ENCODE measurements at regions not wholly inside any gene's neighbourhood (a gene's known extent, or its start where the extent isn't known, plus 50 kb on each side); places are given as distances from the start of the nearest gene placed in this dataset.

- WGBS, 2 donors = 70 to 78% methylated on average over 7 of the region's 7 CpGs
- H3K4me3 ChIP-seq (ENCODE audit: low read depth, poor library complexity, severe bottlenecking) = no peak overlapping the region
- intact Hi-C loops (cut with DNase I; ENCODE audit: low total_unique reads) = no loop called here
- no peak for DNase-seq (ENCODE audit: low spot score in 2 of 2)
- no peak for TF ChIP-seq POLR2A (IDR thresholded peaks at IDR 0.05)
- TF ChIP-seq CTCF (IDR thresholded peaks at IDR 0.05) = no peak
These were observed 54.1 kb upstream of the ZBED5 start for GRCh38 chr11:10911907-10912306.

DNA sequence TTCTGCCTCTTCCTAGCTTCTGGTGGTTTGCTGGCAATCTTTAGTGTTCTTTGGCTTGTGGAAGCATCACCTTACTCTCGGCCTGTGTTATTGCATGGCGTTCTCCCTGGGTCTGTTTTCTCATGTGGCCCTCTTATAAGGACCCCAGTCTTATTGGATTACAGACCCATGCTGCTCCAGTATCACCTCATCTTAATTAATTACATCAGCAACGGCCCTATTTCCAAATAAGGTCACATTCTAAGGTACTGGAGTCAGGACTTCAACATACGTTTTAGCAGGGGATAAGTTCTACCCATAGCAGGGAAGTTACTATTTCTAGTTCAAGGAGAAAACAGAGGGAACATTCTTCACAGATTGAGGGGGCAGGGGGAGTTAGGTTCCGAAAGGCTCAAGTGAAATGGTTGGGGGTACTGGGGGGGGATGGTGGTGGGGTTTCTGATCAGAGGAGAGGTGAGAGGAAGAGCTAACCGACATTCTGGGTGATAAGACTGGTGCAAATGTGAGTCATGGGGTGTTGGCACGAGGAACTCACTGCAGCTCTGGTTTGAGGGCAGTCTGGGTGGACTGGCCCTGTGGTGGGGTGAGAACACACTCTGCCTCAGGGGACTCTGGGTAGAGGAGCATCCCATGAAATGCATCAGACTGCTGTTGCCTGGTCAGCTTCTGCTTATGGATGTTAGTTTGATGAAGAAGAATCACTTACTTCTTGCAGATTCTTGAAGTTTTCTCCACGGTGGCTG lies 51.5 kb upstream of the ZBED5 start:
- WGBS, 2 donors = 66% methylated on average over 8 of the region's 8 CpGs
- intact Hi-C loops (cut with DNase I; ENCODE audit: low total_unique reads) = no loop called here
- no peak for TF ChIP-seq POLR2A (IDR thresholded peaks at IDR 0.05)
- no peak for TF ChIP-seq CTCF (IDR thresholded peaks at IDR 0.05)
- DNase-seq (ENCODE audit: low spot score in 2 of 2) = no peak
- H3K4me3 ChIP-seq (ENCODE audit: low read depth, poor library complexity, severe bottlenecking) = no peak overlapping the region

DNA sequence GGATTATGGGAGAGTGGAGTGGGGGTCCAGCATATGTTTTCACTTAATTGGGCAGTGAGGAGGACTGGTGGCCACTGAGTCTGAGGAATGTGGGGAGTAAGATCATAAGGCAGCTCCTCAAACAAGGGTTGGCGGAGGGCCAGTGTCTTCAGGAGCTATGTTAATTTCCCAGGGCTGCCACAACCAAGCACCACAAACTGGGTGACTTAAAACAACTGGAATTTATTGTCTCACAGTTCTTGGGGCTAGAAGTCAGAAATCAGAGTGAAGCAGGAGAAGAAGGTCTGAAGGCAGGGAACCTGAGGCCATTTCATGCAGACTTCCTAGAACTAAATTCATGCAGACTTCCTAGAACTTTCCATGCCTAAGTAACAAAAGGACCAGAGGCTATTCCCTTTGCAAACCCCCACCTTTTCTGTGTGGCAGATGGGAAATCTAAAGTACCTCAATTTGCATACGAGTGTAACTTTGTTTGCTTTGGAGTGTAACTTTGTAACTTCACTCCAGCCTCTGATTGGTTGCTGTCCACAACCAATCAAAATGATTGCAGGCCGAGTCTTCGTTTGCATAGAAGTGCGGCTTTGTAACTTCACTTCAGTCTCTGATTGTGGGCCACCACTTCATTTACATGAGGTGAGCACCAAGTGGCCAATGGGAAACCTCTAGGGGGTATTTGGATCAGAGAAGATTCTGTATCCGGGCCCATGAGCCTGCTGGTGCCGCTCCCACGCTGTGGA lies 50.5 kb upstream of the ZBED5 start:
- TF ChIP-seq POLR2A (IDR thresholded peaks at IDR 0.05) (no peak), CTCF (IDR thresholded peaks at IDR 0.05) (no peak)
- intact Hi-C loops (cut with DNase I; ENCODE audit: low total_unique reads) = no loop called here
- WGBS, 2 donors = 87 to 90% methylated on average over 8 of the region's 8 CpGs
- no peak for DNase-seq (ENCODE audit: low spot score in 2 of 2)
- no peak overlapping the region for H3K4me3 ChIP-seq (ENCODE audit: low read depth, poor library complexity, severe bottlenecking)
